ENCODE measurements at regions not wholly inside any gene's neighbourhood (a gene's known extent, or its start where the extent isn't known, plus 50 kb on each side); places are given as distances from the start of the nearest gene placed in this dataset.

GRCh38 chr12:43132291-43132690, 419.7 kb downstream of the ADAMTS20 start:
- TF ChIP-seq, protein P1, sequence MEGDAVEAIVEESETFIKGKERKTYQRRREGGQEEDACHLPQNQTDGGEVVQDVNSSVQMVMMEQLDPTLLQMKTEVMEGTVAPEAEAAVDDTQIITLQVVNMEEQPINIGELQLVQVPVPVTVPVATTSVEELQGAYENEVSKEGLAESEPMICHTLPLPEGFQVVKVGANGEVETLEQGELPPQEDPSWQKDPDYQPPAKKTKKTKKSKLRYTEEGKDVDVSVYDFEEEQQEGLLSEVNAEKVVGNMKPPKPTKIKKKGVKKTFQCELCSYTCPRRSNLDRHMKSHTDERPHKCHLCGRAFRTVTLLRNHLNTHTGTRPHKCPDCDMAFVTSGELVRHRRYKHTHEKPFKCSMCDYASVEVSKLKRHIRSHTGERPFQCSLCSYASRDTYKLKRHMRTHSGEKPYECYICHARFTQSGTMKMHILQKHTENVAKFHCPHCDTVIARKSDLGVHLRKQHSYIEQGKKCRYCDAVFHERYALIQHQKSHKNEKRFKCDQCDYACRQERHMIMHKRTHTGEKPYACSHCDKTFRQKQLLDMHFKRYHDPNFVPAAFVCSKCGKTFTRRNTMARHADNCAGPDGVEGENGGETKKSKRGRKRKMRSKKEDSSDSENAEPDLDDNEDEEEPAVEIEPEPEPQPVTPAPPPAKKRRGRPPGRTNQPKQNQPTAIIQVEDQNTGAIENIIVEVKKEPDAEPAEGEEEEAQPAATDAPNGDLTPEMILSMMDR (IDR thresholded peaks at IDR 0.05), result no peak
- no peak for TF ChIP-seq POLR2A (IDR thresholded peaks at IDR 0.05)

Measured in tibial nerve (tissue), 3 donors.